ENCODE measurements at regions not wholly inside any gene's neighbourhood (a gene's known extent, or its start where the extent isn't known, plus 50 kb on each side); places are given as distances from the start of the nearest gene placed in this dataset.

GRCh38 chr18:45122506-45122905 is 441.8 kb downstream of the SETBP1 start:
- Histone ChIP-seq H3K27me3 (ENCODE audit: control insufficient read depth in 2 of 2, insufficient read depth in 2 of 2, low read length in 2 of 2) (no peaks in the 10 kb centered on the region), H3K4me3 (replicated peaks in 1 of 3; ENCODE audit: low read depth in 2 of 3, low read length in 3 of 3) (no peak overlapping the region), H3K9ac (ENCODE audit: insufficient read depth, low read length, poor library complexity, severe bottlenecking) (no peak overlapping the region), H3K4me2 (replicated peaks; ENCODE audit: extremely low read depth, low read length, poor library complexity, severe bottlenecking) (no peak overlapping the region), H2AFZ (ENCODE audit: insufficient read depth, low read depth, low read length, poor library complexity, severe bottlenecking) (no peak overlapping the region), H3K9me3 (replicated peaks in 1 of 2; ENCODE audit: control insufficient read depth in 1 of 2, insufficient read depth in 1 of 2, low read length in 2 of 2) (no peaks in the 10 kb centered on the region), H4K20me1 (ENCODE audit: insufficient read depth, low read length) (no peaks in the 10 kb centered on the region), H3K36me3 (replicated peaks in 1 of 2; ENCODE audit: control insufficient read depth in 1 of 2, insufficient read depth in 2 of 2, low read length in 2 of 2) (no peaks in the 10 kb centered on the region), H3K4me1 (ENCODE audit: control insufficient read depth in 1 of 2, insufficient read depth in 2 of 2, low read length in 2 of 2) (no peaks in the 10 kb centered on the region), H3K79me2 (ENCODE audit: insufficient read depth, low read length) (no peaks in the 10 kb centered on the region), H3K27ac (ENCODE audit: low read depth in 1 of 2, low read length in 2 of 2) (no peak overlapping the region)
- H3K27me3 Mint-ChIP-seq (ENCODE audit: low read depth in 3 of 3) = peaks cover 0 to 2% (median 0%) of the 10 kb centered on the region in 3 donors
- no peak for TF ChIP-seq CTCF (IDR thresholded peaks at IDR 0.05)
- WGBS (ENCODE audit: insufficient coverage) = 100% methylated on average over 1 of the region's 1 CpG
- no peak overlapping the region for H3K4me3 Mint-ChIP-seq
- no peaks in the 10 kb centered on the region for H3K36me3 Mint-ChIP-seq
- H3K27ac Mint-ChIP-seq = no peak overlapping the region
- peaks cover 3% of the 10 kb centered on the region for H3K4me1 Mint-ChIP-seq
- H3K9me3 Mint-ChIP-seq = peaks cover 0 to 2% (median 0%) of the 10 kb centered on the region in 7 donors
- no peak for DNase-seq
- intact Hi-C loops (cut with micrococcal nuclease) = no loop called here

GRCh38 chr18:45127405-45127804 is 446.7 kb downstream of the SETBP1 start:
- Histone ChIP-seq H3K4me3 (replicated peaks in 1 of 3; ENCODE audit: low read depth in 2 of 3, low read length in 3 of 3) (no peak overlapping the region), H3K4me2 (replicated peaks; ENCODE audit: extremely low read depth, low read length, poor library complexity, severe bottlenecking) (no peak overlapping the region), H3K9me3 (replicated peaks in 1 of 2; ENCODE audit: control insufficient read depth in 1 of 2, insufficient read depth in 1 of 2, low read length in 2 of 2) (no peaks in the 10 kb centered on the region), H2AFZ (ENCODE audit: insufficient read depth, low read depth, low read length, poor library complexity, severe bottlenecking) (no peak overlapping the region), H3K4me1 (ENCODE audit: control insufficient read depth in 1 of 2, insufficient read depth in 2 of 2, low read length in 2 of 2) (no peaks in the 10 kb centered on the region), H3K27me3 (ENCODE audit: control insufficient read depth in 2 of 2, insufficient read depth in 2 of 2, low read length in 2 of 2) (no peaks in the 10 kb centered on the region), H3K79me2 (ENCODE audit: insufficient read depth, low read length) (no peaks in the 10 kb centered on the region), H3K9ac (ENCODE audit: insufficient read depth, low read length, poor library complexity, severe bottlenecking) (no peak overlapping the region), H3K27ac (ENCODE audit: low read depth in 1 of 2, low read length in 2 of 2) (no peak overlapping the region), H4K20me1 (ENCODE audit: insufficient read depth, low read length) (no peaks in the 10 kb centered on the region), H3K36me3 (replicated peaks in 1 of 2; ENCODE audit: control insufficient read depth in 1 of 2, insufficient read depth in 2 of 2, low read length in 2 of 2) (no peaks in the 10 kb centered on the region)
- no peaks in the 10 kb centered on the region for H3K36me3 Mint-ChIP-seq
- H3K4me3 Mint-ChIP-seq = no peak overlapping the region
- peaks cover 0 to 2% (median 2%) of the 10 kb centered on the region in 3 donors for H3K27me3 Mint-ChIP-seq (ENCODE audit: low read depth in 3 of 3)
- no peak for TF ChIP-seq CTCF (IDR thresholded peaks at IDR 0.05)
- peaks cover 0 to 2% (median 1%) of the 10 kb centered on the region in 7 donors for H3K9me3 Mint-ChIP-seq
- intact Hi-C loops (cut with micrococcal nuclease) = no loop called here
- no peak overlapping the region for H3K27ac Mint-ChIP-seq
- no peak for DNase-seq
- no peaks in the 10 kb centered on the region for H3K4me1 Mint-ChIP-seq
